Spleen (tissue), 11 donors: ENCODE measurements at regions not wholly inside any gene's neighbourhood (a gene's known extent, or its start where the extent isn't known, plus 50 kb on each side); places are given as distances from the start of the nearest gene placed in this dataset.

Experiments
- DNase-seq: peaks from one replicate; pipeline ENCODE4 v3.0.0-alpha.2; 2020
- H3K27ac ChIP-seq, 8 donors: fragments of 200-600 bp; sonication (generic) in 7 of 8; 1 replicate in 4 of 8; 2 replicates in 4 of 8; pipeline versions ENCODE4 v1.5.0 to v1.8.0; 2016 to 2021; ENCODE audit warnings: inconsistent platforms in 4 of 8, mild to moderate bottlenecking in 4 of 8, moderate library complexity in 1 of 8
- H3K27me3 ChIP-seq, 7 donors: fragments of 200-600 bp; sonication (generic) in 6 of 7; replicated peaks in 1 of 7; 1 replicate in 4 of 7; 2 replicates in 3 of 7; pipeline versions ENCODE4 v1.5.0 to v1.8.0; 2016 to 2021; ENCODE audit warnings: inconsistent platforms in 3 of 7, mild to moderate bottlenecking in 1 of 7
- H3K36me3 ChIP-seq, 6 donors: fragments of 200-600 bp; sonication (generic) in 5 of 6; 1 replicate in 4 of 6; 2 replicates in 2 of 6; pipeline versions ENCODE4 v1.5.0 to v1.8.0; 2016 to 2021; ENCODE audit warnings: inconsistent platforms in 2 of 6
- H3K4me1 ChIP-seq, 6 donors: fragments of 200-600 bp; sonication (generic) in 5 of 6; 1 replicate in 3 of 6; 2 replicates in 3 of 6; pipeline versions ENCODE4 v1.5.0 to v1.8.0; 2016 to 2021; ENCODE audit warnings: inconsistent platforms in 3 of 6
- H3K4me3 ChIP-seq, 8 donors: fragments of 200-600 bp; sonication (generic) in 7 of 8; 1 replicate in 4 of 8; 2 replicates in 4 of 8; pipeline versions ENCODE4 v1.5.0 to v1.8.0; 2016 to 2021; ENCODE audit warnings: inconsistent platforms in 4 of 8, mild to moderate bottlenecking in 4 of 8, moderate library complexity in 2 of 8
- H3K9me3 ChIP-seq, 8 donors: fragments of 200-600 bp; sonication (generic) in 7 of 8; 1 replicate in 4 of 8; 2 replicates in 4 of 8; pipeline versions ENCODE4 v1.5.0 to v1.8.0; 2016 to 2021; ENCODE audit warnings: inconsistent platforms in 4 of 8
- CTCF ChIP-seq, 11 experiments: fragments of 200-600 bp in 7 of 11; fragments of 450-650 bp in 4 of 11; sonication (generic) in 4 of 11; IDR thresholded peaks in 8 of 11; conservative IDR thresholded peaks in 3 of 11; 1 replicate in 7 of 11; 2 replicates in 4 of 11; pipeline versions ENCODE4 v1.4.0 to v1.8.0; 2016 to 2021; ENCODE audit warnings: antibody characterized with exemption in 11 of 11, inconsistent platforms in 4 of 11, mild to moderate bottlenecking in 1 of 11
- POLR2A ChIP-seq, 3 donors: fragments of 450-650 bp; IDR thresholded peaks; one replicate each; pipeline ENCODE4 v1.5.1; 2017; ENCODE audit warnings: antibody characterized with exemption in 3 of 3, mild to moderate bottlenecking in 1 of 3
- POLR2AphosphoS5 ChIP-seq, 3 donors: sonication (generic); formaldehyde crosslinking; IDR thresholded peaks; one replicate each; pipeline ENCODE4 v1.5.1; 2017; ENCODE audit warnings: antibody characterized with exemption in 3 of 3
- WGBS, 5 donors: extraction: QIAGEN DNeasy Blood & Tissue Kit in 3 of 5; methylation state at CpG; one replicate each; pipeline versions ENCODE4 v1.1.5 to v1.1.7; 2013 to 2018; 5-methylcytosine and 5-hydroxymethylcytosine counted together
- intact Hi-C: fragments of 100-400 bp; cut with DNase I; formaldehyde crosslinking; loops from one replicate; pipeline ENCODE4 v1.15.0; 2023; ENCODE audit warnings: low total_unique reads
- donor health status: healthy with polysubstance abuse.
- donor health status: DM: no; HTN: no; CAD: no; lungs with moderate emphysema.
- donor health status: DM: no; HTN: no; CAD: no.
- donor health status: Bipolar disorder and iron deficiency.
- donor health status: healthy.
- donor health status: DM: no; HTN: no; CAD: no.
- donor health status: DM: yes; HTN: yes; CAD: no.

- DNase-seq = no peak
- WGBS, 5 donors = 49 to 81% (median 76%) methylated on average over 4 of the region's 4 CpGs
- Histone ChIP-seq H3K27ac (no peak overlapping the region), H3K9me3 (no peaks in the 10 kb centered on the region), H3K27me3 (no peaks in the 10 kb centered on the region), H3K36me3 (no peaks in the 10 kb centered on the region), H3K4me1 (no peaks in the 10 kb centered on the region), H3K4me3 (no peak overlapping the region)
- intact Hi-C loops = no loop called here
- TF ChIP-seq POLR2AphosphoS5 (IDR thresholded peaks at IDR 0.05) = no peak
- TF ChIP-seq CTCF (IDR thresholded peaks at IDR 0.05 in 8 of 11, conservative IDR thresholded peaks at IDR 0.05 in 3 of 11) = peak in 2 of 11 experiments; percentile 6 to 21
- TF ChIP-seq POLR2A (IDR thresholded peaks at IDR 0.05) = no peak
These were observed 582.1 kb upstream of the SETBP1 start for GRCh38 chr18:44098551-44099098.

GRCh38 chr18:44107187-44107586, 573.5 kb upstream of the SETBP1 start:
- 91 to 100% (median 98%) methylated on average over 2 of the region's 2 CpGs for WGBS, 5 donors
- DNase-seq = no peak

GRCh38 chr18:44111337-44111736, 569.4 kb upstream of the SETBP1 start:
- intact Hi-C loops = no loop called here
- Histone ChIP-seq H3K27me3 (no peaks in the 10 kb centered on the region), H3K27ac (no peak overlapping the region), H3K4me3 (no peak overlapping the region), H3K4me1 (no peaks in the 10 kb centered on the region), H3K36me3 (no peaks in the 10 kb centered on the region), H3K9me3 (no peaks in the 10 kb centered on the region)
- DNase-seq = no peak
- TF ChIP-seq CTCF (IDR thresholded peaks at IDR 0.05 in 8 of 11, conservative IDR thresholded peaks at IDR 0.05 in 3 of 11) (no peak), POLR2A (IDR thresholded peaks at IDR 0.05) (no peak), POLR2AphosphoS5 (IDR thresholded peaks at IDR 0.05) (no peak)

More at GRCh38 chr18:44107187-44107586, 573.5 kb upstream of the SETBP1 start:
- no peaks in the 10 kb centered on the region for H3K9me3 ChIP-seq
- TF ChIP-seq POLR2A (IDR thresholded peaks at IDR 0.05) = no peak
- no peak for TF ChIP-seq CTCF (IDR thresholded peaks at IDR 0.05 in 8 of 11, conservative IDR thresholded peaks at IDR 0.05 in 3 of 11)
- H3K27me3 ChIP-seq = no peaks in the 10 kb centered on the region
- no peaks in the 10 kb centered on the region for H3K4me1 ChIP-seq
- H3K4me3 ChIP-seq = no peak overlapping the region
- no peaks in the 10 kb centered on the region for H3K36me3 ChIP-seq
- intact Hi-C loops = no loop called here
- no peak overlapping the region for H3K27ac ChIP-seq

- intact Hi-C loops = no loop called here
- no peak for DNase-seq
- H3K27me3 ChIP-seq = no peaks in the 10 kb centered on the region
These were observed 562.9 kb upstream of the SETBP1 start for GRCh38 chr18:44117821-44118220.

More at GRCh38 chr18:44117821-44118220, 562.9 kb upstream of the SETBP1 start:
- H3K36me3 ChIP-seq = no peaks in the 10 kb centered on the region
- H3K9me3 ChIP-seq = no peaks in the 10 kb centered on the region
- H3K27ac ChIP-seq = no peak overlapping the region
- no peaks in the 10 kb centered on the region for H3K4me1 ChIP-seq
- no peak for TF ChIP-seq POLR2A (IDR thresholded peaks at IDR 0.05)
- no peak for TF ChIP-seq POLR2AphosphoS5 (IDR thresholded peaks at IDR 0.05)
- TF ChIP-seq CTCF (IDR thresholded peaks at IDR 0.05 in 8 of 11, conservative IDR thresholded peaks at IDR 0.05 in 3 of 11) = no peak
- no peak overlapping the region for H3K4me3 ChIP-seq
